ENCODE measurements at regions not wholly inside any gene's neighbourhood (a gene's known extent, or its start where the extent isn't known, plus 50 kb on each side); places are given as distances from the start of the nearest gene placed in this dataset.
"Not testable (repeated sequence)": the region's sequence is repeated elsewhere in the genome, so short reads cannot be mapped to it uniquely, and the experiment has no call there.

DNA sequence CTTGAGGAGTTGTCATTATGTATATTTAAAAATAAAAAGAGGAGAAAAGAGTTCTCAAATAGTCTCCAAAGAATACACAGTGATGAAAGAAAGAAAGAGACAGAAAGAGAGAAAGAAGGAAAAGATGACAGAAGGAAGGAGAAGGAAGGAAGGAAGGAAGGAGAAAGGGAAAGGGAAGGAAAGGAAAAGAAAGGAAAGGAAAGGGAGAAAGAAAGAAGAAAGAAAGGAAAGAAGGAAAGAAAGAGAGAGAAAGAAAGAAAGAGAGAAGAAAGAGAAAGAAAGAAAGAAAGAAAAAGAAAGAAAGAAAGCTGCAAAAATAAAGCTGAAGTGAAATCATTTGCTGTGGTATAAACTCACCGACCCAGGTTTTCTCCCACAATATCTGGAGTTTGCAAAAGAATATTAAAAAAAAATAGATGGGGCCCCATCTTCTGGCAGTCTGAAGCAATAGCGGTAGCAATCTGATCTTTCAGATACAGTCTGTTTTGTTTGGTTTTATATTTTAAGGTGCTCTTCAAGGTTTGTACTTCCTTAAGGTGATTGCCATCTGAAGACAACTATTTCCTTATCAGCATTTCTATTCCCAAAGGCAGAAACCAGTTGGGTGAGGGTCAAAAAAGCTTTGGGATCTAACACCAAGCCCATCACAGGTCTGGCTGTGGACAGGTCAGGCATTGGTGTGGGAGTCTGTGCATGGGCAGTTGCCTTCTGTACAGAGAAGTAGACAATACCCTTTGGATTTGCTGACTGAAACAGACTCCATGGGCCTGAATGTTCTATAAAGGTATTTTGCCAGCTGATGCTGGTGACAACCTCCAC, 160.4 kb downstream of the CPEB2 start:
- no peak for DNase-seq (ENCODE audit: low read depth, low spot score)
- no peak overlapping the region for H3K27ac ChIP-seq

DNA sequence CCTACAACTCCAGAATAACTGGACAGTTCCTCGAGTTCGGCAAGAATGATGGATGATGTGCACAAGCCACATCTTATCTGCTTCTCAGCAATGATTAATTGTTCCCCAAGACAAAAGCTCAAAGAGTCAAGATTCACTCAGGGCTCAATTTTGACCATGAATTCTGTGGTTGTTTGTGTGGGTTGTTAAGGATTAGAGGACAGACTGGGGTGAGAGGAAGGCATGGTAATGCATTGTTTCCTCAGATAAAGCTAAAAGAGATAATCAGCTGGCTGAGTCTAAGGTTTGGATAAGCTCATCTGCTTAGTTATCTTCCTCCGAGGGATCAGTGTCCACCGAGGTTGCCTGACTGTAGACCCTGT, 161.0 kb downstream of the CPEB2 start:
- H3K27ac ChIP-seq, result no peak overlapping the region
- DNase-seq (ENCODE audit: low read depth, low spot score), result no peak

DNA sequence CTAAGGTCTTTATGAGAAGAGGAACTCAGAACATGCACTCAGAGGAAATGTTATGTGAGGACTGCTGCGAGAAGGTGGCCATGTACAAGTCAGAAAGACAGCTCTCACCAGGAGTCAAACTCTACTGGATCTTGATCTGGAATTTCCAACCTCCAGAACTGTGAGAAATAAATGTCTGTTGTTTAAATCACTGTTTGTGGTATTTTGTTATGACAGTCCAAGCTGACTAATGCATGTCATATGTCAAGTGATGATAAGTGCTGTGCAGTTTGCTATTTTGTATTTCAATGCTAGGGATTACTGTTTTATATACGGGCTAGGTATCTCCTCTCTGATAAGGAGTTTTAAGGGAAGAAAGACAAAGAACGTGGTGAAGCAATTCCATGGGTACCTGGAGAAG, 162.3 kb downstream of the CPEB2 start:
- DNase-seq (ENCODE audit: low read depth, low spot score), result no peak
- H3K27ac ChIP-seq, result no peak overlapping the region

DNA sequence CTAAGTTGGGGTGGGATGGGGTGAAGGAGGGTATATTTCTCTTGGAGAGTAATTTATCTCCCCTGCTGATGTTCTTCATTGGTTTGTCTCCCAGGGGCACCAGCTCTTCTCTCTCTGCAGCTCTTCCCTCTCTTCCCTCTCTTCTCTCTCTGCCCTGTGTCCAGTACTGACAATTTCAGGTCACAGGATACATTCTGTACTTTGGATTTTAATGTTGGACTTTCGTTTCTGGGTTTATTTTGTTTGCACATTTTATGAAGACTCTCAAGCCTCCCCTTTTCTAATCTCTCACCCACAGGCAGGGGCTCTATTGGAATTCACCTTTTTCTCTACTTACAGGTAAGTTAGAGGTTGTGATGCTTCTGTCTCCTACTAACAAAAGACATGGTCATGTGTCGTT, 165.5 kb downstream of the CPEB2 start:
- H3K27ac ChIP-seq, result no peak overlapping the region
- no peak for DNase-seq (ENCODE audit: low read depth, low spot score)

DNA sequence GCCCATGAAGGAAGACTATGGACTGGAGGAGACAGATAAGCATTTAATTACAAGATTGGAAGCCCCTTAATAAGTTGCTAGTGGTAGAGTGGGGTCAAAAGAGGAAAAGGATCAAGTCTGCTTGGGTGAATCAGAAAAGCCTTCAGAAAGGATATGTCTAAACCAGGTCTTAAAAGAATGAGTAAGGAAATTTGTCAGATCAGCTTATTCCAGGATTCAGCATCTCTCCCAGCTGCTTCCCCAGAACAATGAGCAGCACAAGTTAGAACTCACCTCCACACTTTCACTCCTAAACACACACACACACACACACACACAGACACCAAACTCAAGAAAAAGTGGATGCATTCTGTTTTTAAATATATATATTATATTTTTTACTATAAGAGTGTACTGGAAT, 166.5 kb downstream of the CPEB2 start:
- H3K27ac ChIP-seq, result no peak overlapping the region
- DNase-seq (ENCODE audit: low read depth, low spot score), result no peak

DNA sequence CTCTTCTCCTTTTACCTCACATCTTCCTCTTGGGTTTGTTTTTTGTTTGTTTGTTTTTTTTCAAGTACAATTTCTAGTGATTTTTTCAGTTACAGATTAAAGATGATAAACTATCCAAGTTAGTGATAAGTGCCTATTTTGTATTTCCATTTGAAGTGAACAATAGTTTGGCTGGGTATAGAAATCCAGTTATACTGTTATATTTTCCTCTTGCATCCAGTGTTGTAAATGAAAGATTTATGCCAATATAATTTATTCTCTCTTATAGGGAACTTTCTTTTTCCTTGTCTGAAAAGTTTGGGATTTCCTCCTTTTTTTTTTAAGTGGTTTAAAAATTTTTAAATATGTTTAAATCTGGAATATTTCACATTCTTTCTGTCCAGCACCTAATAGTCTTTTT, 169.4 kb downstream of the CPEB2 start:
- H3K27ac ChIP-seq, result no peak overlapping the region
- DNase-seq (ENCODE audit: low read depth, low spot score), result no peak

DNA sequence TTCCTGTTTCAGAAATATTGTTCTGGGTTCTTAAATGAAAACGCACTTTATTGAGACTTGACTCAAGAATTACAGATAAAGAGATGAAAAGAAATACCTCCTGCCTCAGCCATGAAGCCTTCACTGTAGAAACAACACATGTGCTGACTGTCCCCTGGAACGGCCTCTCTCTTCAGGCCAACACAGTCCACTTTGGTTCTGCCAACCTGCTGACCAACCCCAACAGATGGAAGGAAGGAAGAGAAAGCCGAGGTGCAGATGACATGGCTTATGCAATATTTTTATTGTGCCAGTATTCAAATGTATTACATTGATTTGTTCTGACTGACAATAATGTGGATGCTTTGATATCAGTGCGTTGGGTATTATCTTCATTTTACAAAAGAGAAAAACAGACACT, 171.0 kb downstream of the CPEB2 start:
- H3K27ac ChIP-seq, result no peak overlapping the region
- no peak for DNase-seq (ENCODE audit: low read depth, low spot score)

DNA sequence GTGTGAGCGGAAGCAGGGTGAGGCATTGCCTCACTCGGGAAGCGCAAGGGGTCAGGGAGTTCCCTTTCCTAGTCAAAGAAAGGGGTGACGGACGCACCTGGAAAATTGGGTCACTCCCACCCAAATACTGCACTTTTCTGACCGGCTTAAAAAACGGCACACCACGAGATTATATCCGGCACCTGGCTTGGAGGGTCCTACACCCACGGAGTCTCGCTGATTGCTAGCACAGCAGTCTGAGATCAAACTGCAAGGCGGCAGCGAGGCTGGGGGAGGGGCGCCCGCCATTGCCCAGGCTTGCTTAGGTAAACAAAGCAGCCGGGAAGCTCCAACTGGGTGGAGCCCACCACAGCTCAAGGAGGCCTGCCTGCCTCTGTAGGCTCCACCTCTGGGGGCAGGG, 171.9 kb downstream of the CPEB2 start:
- H3K27ac ChIP-seq; DNase-seq (ENCODE audit: low read depth, low spot score): not testable (repeated sequence)

DNA sequence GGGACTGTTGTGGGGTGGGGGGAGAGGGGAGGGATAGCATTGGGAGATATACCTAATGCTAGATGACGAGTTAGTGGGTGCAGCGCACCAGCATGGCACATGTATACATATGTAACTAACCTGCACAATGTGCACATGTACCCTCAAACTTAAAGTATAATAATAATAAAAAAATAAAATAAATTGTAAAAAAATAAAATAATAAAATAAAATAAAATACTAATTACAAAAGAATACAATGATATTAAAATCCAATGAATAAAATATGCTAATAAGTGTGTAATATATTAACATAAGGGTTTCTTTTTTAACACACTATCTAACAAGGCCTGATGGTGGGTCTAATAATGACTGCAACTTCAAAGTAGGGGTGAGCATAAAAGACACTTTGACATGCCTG, 177.6 kb downstream of the CPEB2 start:
- not testable (repeated sequence) for DNase-seq (ENCODE audit: low read depth, low spot score); H3K27ac ChIP-seq

DNA sequence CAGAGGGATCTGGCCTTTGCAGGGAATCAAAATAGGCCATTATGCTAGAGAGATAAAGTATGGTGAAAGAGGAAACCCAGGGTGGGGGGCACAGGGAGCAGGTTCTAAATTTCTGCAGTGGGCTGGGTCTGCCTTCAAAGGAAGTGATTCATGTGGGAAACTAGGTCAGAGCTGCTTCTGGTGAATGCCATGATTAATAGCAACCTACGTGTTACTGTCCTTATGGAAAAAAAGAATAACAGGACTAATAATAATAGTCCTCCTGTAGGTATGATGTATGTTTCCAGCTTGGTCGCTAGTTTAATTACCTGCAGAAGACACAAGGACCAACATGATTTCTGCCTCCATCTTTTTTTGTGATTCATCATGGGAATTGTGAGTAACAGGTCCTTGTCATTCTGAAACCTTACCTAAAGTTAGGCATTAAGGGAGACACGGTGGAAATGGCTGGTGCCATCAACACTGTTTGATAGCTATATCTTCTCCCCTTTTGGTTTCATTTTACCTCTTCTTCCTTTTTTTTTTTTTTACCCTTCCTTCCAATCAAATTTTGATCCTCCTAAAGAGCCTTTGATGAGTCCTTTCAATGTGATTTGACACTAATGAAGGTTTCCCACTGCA, 180.4 kb downstream of the CPEB2 start:
- H3K27ac ChIP-seq, result no peak overlapping the region
- DNase-seq (ENCODE audit: low read depth, low spot score), result peak; percentile 81

DNA sequence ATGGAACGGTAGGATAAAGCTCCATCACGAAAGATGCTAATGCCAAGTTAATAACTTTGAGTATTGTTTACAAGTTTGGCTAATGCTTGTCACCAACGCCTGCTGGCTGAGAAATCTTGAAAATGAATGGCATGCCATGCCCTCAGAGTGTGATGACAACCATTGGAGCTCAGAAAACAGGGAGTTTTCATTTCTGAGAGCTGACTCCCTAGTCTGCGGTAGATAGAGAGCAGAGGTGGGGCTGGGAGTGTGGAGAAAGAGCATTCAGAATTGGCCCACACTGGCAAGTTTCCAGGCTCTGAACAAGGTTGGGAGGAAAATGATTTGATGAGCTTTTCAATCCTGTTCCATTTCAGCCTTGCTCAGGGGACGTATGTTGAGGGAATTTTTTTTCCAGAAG, 183.9 kb downstream of the CPEB2 start:
- no peak for DNase-seq (ENCODE audit: low read depth, low spot score)
- no peak overlapping the region for H3K27ac ChIP-seq

DNA sequence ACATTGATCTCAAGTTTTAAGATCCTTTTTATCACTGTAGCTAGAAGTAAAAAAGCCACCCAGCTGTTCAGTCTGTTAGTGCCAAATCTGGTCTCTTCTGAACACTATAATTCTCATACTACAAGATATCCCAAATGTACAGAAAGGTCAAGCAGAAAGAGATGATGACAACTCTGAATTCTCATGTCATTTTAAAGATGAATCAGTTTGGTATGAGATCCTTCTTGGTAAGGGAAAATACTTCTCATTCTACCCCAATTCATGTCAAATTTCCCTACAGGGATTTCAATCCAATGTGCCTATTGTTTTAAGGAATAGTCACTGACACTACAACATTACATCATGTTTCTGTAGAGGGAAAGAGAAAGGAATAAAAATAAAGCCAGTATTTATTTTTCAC, 184.5 kb downstream of the CPEB2 start:
- DNase-seq (ENCODE audit: low read depth, low spot score), result no peak
- H3K27ac ChIP-seq, result no peak overlapping the region

DNA sequence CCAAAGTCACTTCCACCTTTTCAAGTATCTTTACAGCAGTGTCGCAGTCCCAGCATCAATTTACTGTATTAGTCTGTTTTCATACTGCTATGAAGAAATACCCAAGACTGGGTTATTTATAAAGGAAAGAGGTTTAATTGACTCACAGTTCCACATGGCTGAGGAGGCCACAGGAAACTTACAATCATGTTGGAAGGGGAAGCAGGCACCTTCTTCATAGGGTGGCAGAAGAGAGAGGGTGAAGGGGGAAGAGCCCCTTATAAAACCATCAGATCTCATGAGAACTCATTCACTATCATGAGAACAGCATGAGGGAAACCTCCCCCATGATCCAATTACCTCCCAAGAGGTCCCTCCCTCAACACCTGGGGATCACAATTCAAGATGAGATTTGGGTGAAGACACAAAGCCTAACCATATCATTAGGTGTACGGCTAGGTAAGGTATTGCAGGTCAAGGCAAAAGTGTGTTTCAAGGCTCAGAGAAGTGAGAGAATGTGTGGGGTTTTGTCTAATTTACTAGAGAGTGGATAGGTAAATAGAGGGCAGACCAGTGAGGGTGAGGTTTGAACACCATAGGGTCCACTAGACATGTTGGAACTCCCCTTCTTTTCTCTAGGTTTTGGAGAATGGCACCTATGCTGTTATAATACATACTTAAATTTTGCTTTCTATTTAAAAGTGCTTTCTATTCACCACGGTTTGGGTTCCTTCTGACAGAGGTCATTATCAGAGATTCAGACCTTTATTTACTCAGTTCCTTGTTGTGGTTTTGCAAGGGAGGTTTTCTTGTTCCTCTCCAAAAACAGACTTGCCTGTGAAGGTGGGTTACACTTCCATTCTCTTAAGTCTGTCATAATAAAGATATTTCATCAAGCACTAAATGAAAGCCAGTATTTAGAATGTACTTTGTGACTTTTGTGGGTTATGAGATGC, 186.6 kb downstream of the CPEB2 start:
- H3K27ac ChIP-seq, result no peak overlapping the region
- DNase-seq (ENCODE audit: low read depth, low spot score), result no peak

DNA sequence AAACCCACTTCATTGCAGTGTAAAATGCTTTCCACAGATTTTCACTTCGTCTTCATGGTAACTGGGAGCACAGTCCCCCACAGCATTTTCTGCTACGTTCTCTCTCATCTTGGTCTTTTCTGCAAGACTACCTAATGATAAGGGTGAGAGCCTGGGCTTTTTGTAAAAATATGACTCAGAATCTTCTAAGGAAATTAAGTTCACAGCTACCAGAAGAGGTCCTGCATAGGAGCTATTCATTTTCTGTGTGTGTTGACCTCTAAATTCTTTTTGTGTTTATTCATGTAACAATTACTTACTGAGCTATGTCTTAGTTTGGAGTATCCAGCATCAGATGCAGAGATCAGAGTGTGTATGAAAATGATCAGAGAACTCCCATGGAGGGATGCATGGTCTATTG, 192.2 kb downstream of the CPEB2 start:
- no peak overlapping the region for H3K27ac ChIP-seq
- DNase-seq (ENCODE audit: low read depth, low spot score), result no peak

DNA sequence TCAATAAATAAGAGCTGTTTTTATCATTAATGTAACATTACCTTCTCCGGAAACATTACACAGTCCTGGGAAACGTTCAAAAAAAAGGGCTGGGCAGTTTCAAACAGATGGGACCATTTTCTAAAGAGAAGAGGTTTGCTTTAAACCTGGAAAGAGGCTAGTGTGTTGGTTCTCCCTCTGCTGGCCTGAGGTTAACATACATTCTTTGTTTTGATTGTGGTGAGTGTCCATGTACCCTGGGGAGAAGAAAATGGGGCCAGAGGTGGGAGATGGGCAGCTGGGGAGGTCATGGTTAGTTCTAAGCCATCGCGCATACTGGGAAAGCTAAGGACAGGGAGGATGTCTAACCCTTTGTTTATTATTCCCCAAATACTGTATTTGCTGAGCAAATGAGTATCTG, 194.7 kb downstream of the CPEB2 start:
- DNase-seq (ENCODE audit: low read depth, low spot score), result no peak

DNA sequence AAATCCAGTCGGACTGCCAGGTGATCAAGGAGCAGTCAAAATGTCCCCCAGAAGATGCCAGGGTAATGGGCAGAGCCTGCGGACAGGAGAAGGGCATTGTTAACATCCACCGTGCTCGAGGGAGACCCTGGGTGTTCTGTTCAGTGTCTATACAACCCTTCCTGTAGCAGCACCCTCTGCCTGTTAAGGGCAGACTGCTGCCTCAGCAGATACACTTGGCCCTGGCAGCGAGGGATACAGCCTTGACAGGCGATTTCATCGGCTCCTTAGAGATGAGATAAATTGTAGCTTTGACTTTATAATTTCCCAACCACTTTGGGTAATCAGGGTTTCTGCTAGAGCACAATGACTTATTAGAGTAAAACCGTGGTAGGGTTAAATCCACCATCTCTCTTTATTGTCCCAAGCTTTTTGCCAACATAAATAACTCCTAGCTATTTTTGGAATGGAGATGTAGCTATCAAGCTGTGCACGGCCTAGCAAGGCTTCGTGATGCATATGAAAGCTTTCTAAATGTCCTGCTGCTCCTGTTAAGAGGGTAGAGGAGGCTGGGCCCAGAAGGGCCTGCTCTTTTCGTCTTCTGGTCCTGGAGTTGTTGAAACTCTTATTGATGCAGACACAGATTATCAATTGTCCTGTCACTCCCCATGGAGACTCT, 195.9 kb downstream of the CPEB2 start:
- no peak for DNase-seq (ENCODE audit: low read depth, low spot score)

More for the DNA sequence above, 194.7 kb downstream of the CPEB2 start:
- H3K27ac ChIP-seq, result no peak overlapping the region

DNA sequence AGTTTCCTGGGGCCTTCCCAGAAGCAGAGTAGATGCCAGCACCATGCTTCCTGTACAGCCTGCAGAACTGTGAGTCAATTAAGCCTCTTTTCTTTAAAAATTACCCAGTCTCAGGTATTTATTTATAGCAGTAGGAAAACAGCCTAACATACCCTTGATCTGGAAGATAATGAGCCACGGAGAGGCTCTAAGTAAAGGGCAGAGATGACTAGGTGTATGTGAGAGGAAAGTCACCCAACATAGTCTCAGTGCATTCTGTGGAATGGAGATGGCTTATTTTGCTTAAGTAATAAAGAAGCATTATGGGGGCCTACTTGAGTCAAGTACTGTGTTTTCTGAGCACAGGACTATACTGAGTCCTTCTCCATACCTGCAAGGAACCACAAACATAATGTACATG, 199.5 kb downstream of the CPEB2 start:
- H3K27ac ChIP-seq, result no peak overlapping the region
- DNase-seq (ENCODE audit: low read depth, low spot score), result no peak

More for the DNA sequence above, 195.9 kb downstream of the CPEB2 start:
- no peak overlapping the region for H3K27ac ChIP-seq

DNA sequence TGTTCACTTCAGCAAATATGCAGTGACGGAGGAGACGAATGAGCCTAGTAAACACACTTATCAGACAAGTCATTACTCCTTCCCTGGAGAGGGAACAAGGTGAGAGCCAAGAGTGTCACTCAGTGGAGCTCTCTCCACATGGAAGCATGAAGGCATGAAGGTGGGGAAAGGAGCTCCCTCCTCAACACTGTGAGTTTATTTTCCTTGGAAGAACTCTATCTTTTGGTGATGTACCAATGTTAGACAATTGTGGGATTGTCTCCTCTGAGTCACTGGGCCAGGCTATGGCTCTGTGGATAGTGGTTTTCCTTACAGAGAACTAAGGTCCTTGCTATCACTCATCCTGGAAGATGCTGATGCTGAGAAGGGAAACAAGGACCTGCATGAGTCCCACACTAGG, 200.2 kb downstream of the CPEB2 start:
- DNase-seq (ENCODE audit: low read depth, low spot score), result no peak
- no peak overlapping the region for H3K27ac ChIP-seq

DNA sequence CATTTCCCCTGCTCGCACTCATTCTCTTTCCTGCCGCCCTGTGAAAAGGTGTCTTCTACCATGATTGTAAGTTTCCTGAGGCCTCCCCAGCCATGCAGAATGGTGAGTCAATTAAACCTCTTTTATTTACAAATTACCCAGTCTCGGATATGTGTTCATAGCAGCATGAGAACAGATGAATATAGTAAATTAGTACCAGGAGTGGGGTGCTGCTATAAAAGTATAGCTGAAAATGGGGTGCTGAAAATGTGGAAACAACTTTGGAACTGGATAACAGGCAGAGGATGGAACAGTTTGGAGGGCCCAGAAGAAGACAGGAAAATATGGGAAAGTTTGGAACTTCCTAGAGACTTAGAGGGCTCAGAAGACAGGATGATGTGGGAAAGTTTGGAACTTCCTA, 204.2 kb downstream of the CPEB2 start:
- DNase-seq (ENCODE audit: low read depth, low spot score); H3K27ac ChIP-seq: not testable (repeated sequence)

DNA sequence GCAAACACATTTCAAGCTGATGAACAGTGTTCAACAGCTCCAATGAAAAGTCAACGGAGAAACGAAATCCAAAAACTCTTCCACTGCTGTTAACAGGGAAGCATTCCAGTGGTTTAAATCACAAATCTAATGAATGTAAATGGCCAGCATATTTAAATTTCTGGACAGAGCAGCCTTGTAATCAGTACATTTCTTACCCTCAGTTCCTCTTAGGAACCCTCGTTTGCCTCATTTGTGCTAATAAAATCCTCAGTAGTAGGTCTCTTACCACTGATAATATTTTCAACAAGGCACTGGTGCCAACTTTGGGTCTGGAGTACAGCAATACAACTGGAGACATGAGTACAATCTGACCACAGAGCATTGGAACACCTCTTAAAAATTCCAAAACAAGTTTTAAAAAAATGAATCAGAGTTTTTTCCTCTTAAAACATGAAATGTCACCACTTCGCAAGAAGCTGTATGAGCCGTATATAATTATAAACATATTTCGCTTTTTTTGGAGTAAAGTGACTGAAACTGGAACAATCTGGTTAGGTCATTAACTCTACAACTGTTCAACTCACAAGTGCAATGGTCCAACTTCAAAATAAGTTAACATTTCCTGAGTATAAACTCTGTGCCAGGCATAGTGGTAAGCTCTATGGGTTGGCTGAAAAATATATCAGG, 211.2 kb downstream of the CPEB2 start:
- H3K27ac ChIP-seq, result no peak overlapping the region
- no peak for DNase-seq (ENCODE audit: low read depth, low spot score)

All from epithelial cell of prostate (primary cell).